ENCODE measurements at regions not wholly inside any gene's neighbourhood (a gene's known extent, or its start where the extent isn't known, plus 50 kb on each side); places are given as distances from the start of the nearest gene placed in this dataset.

GRCh38 chr2:180907731-180908130, 72.7 kb upstream of the UBE2E3 start:
- no peak for TF ChIP-seq CTCF (conservative IDR thresholded peaks at IDR 0.05)
- H3K23me2 ChIP-seq (ENCODE audit: insufficient read length, low read depth, low read length, poor library complexity, severe bottlenecking), result no peaks in the 10 kb centered on the region
- H3K9ac ChIP-seq (ENCODE audit: extremely low read depth, insufficient read length, low read length), result no peak overlapping the region
- no peak overlapping the region for H2BK20ac ChIP-seq (ENCODE audit: low read depth, low read length, poor library complexity, severe bottlenecking)
- H3K27me3 ChIP-seq (ENCODE audit: insufficient read depth, low read length), result no peaks in the 10 kb centered on the region
- no peak overlapping the region for H3K56ac ChIP-seq (ENCODE audit: insufficient read length, low read depth, low read length)
- H3K4me2 ChIP-seq (ENCODE audit: insufficient read depth, insufficient read length, low read length), result no peak overlapping the region
- no peak overlapping the region for H3K4ac ChIP-seq (ENCODE audit: low read depth, low read length)
- Mint-ChIP-seq H3K27ac (no peak overlapping the region; a peak in 1 of 7 replicates), H3K36me3 (ENCODE audit: insufficient read depth in 1 of 3, low read depth in 3 of 3) (no peaks in the 10 kb centered on the region), H3K9me3 (no peaks in the 10 kb centered on the region), H3K4me1 (peaks cover 25 to 40% of the 10 kb centered on the region in 2 experiments), H3K4me3 (no peak overlapping the region), H3K27me3 (ENCODE audit: low read depth) (no peaks in the 10 kb centered on the region)
- no peaks in the 10 kb centered on the region for H4K20me1 ChIP-seq (ENCODE audit: control insufficient read depth, insufficient read depth, insufficient read length)
- H4K91ac ChIP-seq (ENCODE audit: insufficient read length, low read depth, low read length), result no peak overlapping the region
- no peak overlapping the region for H3K27ac ChIP-seq (ENCODE audit: insufficient read length, low read depth, low read length)
- H3K14ac ChIP-seq (ENCODE audit: insufficient read depth, low read length), result no peak overlapping the region
- H3K79me1 ChIP-seq (ENCODE audit: insufficient read depth, low read depth, low read length, poor library complexity, severe bottlenecking), result no peaks in the 10 kb centered on the region
- no peak overlapping the region for H2BK120ac ChIP-seq (ENCODE audit: low read depth, low read length, poor library complexity, severe bottlenecking)
- H3T11ph ChIP-seq (ENCODE audit: low read length), result no peak overlapping the region
- H3K23ac ChIP-seq (ENCODE audit: insufficient read length, low read depth, low read length), result no peak overlapping the region
- no peaks in the 10 kb centered on the region for H3K9me3 ChIP-seq (ENCODE audit: control insufficient read depth, low read depth, low read length)
- no peaks in the 10 kb centered on the region for H3K79me2 ChIP-seq (ENCODE audit: insufficient read depth, low read length)
- no peak overlapping the region for H2BK5ac ChIP-seq (ENCODE audit: insufficient read length, low read length)
- no peak overlapping the region for H2AFZ ChIP-seq (ENCODE audit: low read length)
- H4K5ac ChIP-seq (ENCODE audit: insufficient read length, low read depth, low read length), result no peak overlapping the region
- H4K8ac ChIP-seq (replicated peaks; ENCODE audit: insufficient read length, low read depth, low read length), result no peak overlapping the region
- WGBS (ENCODE audit: extremely low coverage, insufficient read length, low lambda C conversion rate), result no CpG with 5 or more reads among the region's 1 CpG
- no peak overlapping the region for H2AK5ac ChIP-seq (ENCODE audit: insufficient read length, low read length)
- DNase-seq, result no peak
- H2BK12ac ChIP-seq (ENCODE audit: insufficient read length, low read depth, low read length), result no peak overlapping the region
- no peak overlapping the region for H3K18ac ChIP-seq (ENCODE audit: insufficient read length, low read depth, low read length)
- H2BK15ac ChIP-seq (ENCODE audit: low read depth, low read length), result no peak overlapping the region
- H3K4me1 ChIP-seq (ENCODE audit: insufficient read depth, low read length), result peaks cover 4% of the 10 kb centered on the region; the same call in 1 of the 2 replicates

Data from H9 (cell line).